MM.1S (cell line): ENCODE measurements at regions not wholly inside any gene's neighbourhood (a gene's known extent, or its start where the extent isn't known, plus 50 kb on each side); places are given as distances from the start of the nearest gene placed in this dataset.

Experiments used
- EZH2 ChIP-seq: fragments of 300-600 bp; sonication (generic); optimal IDR thresholded peaks from 2 replicates; pipeline ENCODE3; 2017; ENCODE audit warnings: low read depth, mild to moderate bottlenecking, antibody characterized with exemption, low read length, mixed read lengths
- TF ChIP-seq, protein P1 (sequence below): fragments of 300-600 bp; sonication (generic); IDR thresholded peaks from 2 replicates; pipeline ENCODE4 v1.5.1; 2016; ENCODE audit warnings: antibody characterized with exemption, low read length, mixed read lengths

DNA sequence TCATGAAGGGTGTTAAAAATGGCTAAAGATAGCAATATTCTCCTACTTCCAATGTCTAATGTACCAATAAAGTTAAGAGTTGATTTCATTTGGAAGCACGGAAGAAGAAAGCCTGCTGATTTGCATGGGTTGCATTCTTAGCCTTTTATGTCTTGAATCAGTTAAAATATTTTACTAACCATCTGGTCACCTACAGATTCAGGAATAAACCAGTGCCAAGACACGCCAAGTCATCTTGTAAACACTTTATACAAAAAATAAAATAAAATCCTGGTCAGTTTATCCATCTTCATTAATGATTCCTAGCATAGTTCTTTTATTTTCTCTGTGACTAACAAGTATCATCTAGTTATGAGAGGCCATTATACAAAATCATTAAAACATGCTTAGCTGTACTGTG is 1031.6 kb upstream of the WWC1 start:
- TF ChIP-seq, protein P1, sequence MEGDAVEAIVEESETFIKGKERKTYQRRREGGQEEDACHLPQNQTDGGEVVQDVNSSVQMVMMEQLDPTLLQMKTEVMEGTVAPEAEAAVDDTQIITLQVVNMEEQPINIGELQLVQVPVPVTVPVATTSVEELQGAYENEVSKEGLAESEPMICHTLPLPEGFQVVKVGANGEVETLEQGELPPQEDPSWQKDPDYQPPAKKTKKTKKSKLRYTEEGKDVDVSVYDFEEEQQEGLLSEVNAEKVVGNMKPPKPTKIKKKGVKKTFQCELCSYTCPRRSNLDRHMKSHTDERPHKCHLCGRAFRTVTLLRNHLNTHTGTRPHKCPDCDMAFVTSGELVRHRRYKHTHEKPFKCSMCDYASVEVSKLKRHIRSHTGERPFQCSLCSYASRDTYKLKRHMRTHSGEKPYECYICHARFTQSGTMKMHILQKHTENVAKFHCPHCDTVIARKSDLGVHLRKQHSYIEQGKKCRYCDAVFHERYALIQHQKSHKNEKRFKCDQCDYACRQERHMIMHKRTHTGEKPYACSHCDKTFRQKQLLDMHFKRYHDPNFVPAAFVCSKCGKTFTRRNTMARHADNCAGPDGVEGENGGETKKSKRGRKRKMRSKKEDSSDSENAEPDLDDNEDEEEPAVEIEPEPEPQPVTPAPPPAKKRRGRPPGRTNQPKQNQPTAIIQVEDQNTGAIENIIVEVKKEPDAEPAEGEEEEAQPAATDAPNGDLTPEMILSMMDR: no peak
- TF ChIP-seq EZH2: no peak
